GM18951 (cell line): ENCODE measurements at regions not wholly inside any gene's neighbourhood (a gene's known extent, or its start where the extent isn't known, plus 50 kb on each side); places are given as distances from the start of the nearest gene placed in this dataset.

Source experiments
- POLR2A ChIP-seq: IDR thresholded peaks from 4 replicates; pipeline ENCODE4 v1.6.1; 2011; ENCODE audit warnings: mild to moderate bottlenecking; ENCODE audit not compliant: insufficient read length, insufficient read depth; ENCODE audit errors: extremely low read depth
- in situ Hi-C: fragments of 300-500 bp; cut with MboI; formaldehyde crosslinking; loops from one replicate; pipeline ENCODE4 v1.12.0; 2022; ENCODE audit warnings: low sequenced_read_pairs, mixed read lengths, inconsistent platforms; ENCODE audit not compliant: unreplicated experiment

- no peak for TF ChIP-seq POLR2A
- in situ Hi-C loops = no loop called here
Measured at GRCh38 chr2:34204560-34204959, 605.5 kb upstream of the FAM98A start.

GRCh38 chr2:34201099-34201498 lies 602.0 kb upstream of the FAM98A start:
- TF ChIP-seq POLR2A = no peak

DNA sequence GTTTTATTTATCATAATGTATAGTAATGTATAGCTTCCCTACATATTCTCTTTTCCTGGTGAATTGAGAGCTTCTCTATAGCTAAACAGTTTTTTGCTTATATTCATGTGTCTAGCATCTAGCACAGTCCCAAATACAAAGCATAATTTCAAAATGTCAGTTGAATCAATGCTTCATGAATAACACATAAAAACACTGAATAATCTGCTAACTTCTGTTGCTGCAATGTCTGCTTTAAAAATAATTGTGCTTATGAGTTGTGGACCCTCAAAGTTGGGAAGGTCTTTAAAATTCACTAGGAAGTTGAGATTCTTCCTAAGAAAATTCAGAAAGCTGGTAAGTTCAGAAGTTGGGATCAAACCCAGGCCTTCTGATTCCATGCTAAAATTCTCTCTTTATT lies 600.9 kb upstream of the FAM98A start:
- no peak for TF ChIP-seq POLR2A
- in situ Hi-C loops = no loop called here

More at GRCh38 chr2:34201099-34201498, 602.0 kb upstream of the FAM98A start:
- in situ Hi-C loops = no loop called here

GRCh38 chr2:34193164-34193563 lies 594.1 kb upstream of the FAM98A start:
- in situ Hi-C loops = no loop called here
- no peak for TF ChIP-seq POLR2A

GRCh38 chr2:34188464-34189303 lies 589.6 kb upstream of the FAM98A start:
- in situ Hi-C loops = no loop called here
- no peak for TF ChIP-seq POLR2A

- TF ChIP-seq POLR2A = no peak
- in situ Hi-C loops = no loop called here
Measured at GRCh38 chr2:34179511-34179910, 580.4 kb upstream of the FAM98A start.

- in situ Hi-C loops = no loop called here
- TF ChIP-seq POLR2A = no peak
Measured at GRCh38 chr2:34178482-34178881, 579.4 kb upstream of the FAM98A start.

DNA sequence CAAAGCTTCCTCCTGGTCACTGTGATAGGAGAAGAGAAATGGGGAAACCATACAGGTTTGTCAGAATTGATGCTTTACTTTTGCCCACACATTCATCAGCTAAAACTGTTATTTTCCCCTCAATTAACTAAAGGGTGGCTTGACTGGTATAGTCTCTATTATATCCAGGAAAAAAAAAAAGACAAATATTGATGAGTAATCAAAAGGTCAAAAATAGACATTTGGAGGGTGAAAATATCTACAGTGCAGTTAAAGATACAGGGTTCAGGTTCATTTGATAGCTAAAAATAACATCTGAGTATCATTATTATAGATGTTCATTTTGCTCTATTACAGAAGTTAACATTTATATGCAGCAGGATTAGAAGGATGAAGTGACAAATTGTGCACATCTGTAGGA lies 577.6 kb upstream of the FAM98A start:
- in situ Hi-C loops = no loop called here
- TF ChIP-seq POLR2A = no peak

DNA sequence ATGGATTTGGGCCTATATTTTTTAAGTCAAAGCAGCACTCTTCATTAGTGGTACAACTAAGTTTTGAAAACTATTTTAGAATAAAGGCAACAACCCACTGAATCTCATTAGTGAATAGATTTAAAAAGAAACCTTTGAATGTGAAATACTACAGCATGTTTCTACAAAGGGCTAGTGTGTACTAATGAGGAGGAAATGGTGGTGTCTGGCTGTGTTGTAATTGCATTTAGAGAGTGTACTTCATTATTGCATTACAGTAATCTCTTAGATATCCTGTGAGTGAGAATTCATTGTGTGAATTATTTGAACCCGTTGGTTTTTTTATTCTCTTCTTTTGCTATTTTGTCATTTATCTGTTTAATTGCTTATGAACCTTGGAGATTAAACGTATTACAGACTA lies 575.4 kb upstream of the FAM98A start:
- in situ Hi-C loops = no loop called here
- no peak for TF ChIP-seq POLR2A

DNA sequence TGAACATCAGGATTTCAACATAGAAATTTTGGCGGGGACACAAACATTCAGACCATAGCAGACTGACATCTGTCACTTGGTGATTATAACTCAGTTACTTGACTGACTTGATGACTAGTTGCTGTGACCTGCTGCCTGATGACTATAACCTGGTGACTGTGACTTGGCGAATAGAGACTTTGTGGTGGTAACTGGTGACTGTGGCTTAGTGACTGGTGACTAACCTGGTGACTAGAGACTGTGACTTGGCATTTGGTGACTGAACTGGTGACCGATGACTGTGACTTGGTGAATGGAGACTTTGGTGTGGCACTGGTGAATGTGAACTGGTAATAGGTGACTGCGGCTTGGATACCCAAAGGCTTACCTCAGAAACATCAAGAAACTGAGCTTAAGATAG lies 563.1 kb upstream of the FAM98A start:
- in situ Hi-C loops = no loop called here
- TF ChIP-seq POLR2A = no peak

- in situ Hi-C loops = no loop called here
- no peak for TF ChIP-seq POLR2A
Measured at GRCh38 chr2:34161549-34161948, 562.5 kb upstream of the FAM98A start.

GRCh38 chr2:34159901-34160300 lies 560.8 kb upstream of the FAM98A start:
- TF ChIP-seq POLR2A = no peak
- in situ Hi-C loops = no loop called here

DNA sequence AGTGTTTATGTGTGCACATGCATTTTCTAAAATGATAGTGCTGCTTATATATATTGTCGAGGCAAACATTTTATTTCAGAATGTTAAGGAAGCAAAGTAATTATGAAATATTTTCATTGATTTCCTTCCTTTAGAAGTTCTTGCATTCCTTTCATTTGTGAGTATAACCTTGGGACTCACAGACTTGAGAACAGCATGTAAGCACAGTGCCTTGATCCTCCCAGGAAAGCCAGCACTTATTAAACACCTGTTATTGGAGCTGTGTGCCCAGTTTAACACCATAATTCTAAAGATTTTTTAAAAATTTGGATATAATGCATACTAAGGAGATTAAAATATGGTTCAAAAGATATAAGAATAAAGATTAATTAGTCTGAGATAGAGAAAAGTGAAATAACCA lies 554.4 kb upstream of the FAM98A start:
- in situ Hi-C loops = no loop called here

GRCh38 chr2:34147780-34148179 lies 548.7 kb upstream of the FAM98A start:
- in situ Hi-C loops = no loop called here

More for the DNA sequence above, 554.4 kb upstream of the FAM98A start:
- TF ChIP-seq POLR2A = no peak

More at GRCh38 chr2:34147780-34148179, 548.7 kb upstream of the FAM98A start:
- no peak for TF ChIP-seq POLR2A
